Keratinocyte (primary cell): ENCODE measurements at regions not wholly inside any gene's neighbourhood (a gene's known extent, or its start where the extent isn't known, plus 50 kb on each side); places are given as distances from the start of the nearest gene placed in this dataset.

Experiments used
- DNase-seq: peaks from one replicate; pipeline ENCODE4 v3.0.0-alpha.2; 2011; ENCODE audit warnings: low read depth, missing footprints, low spot score
- FAIRE-seq: peaks from 2 replicates; lab custom pipeline; 2011; peaks lifted over from hg19 to GRCh38; lab: Jason Lieb, UNC
- H2AFZ ChIP-seq: 2 replicates; pipeline ENCODE4 v1.6.0; 2012; ENCODE audit warnings: low read length, control low read depth, inconsistent platforms; ENCODE audit not compliant: control insufficient read depth
- H3K27ac ChIP-seq: 2 replicates; pipeline ENCODE4 v1.5.1; 2011; ENCODE audit warnings: low read length; ENCODE audit not compliant: control insufficient read depth, insufficient read depth
- H3K27me3 ChIP-seq: 3 replicates; pipeline ENCODE4 v1.6.0; 2011; ENCODE audit warnings: low read length; ENCODE audit not compliant: control insufficient read depth, insufficient read depth; ENCODE audit errors: extremely low read depth
- H3K36me3 ChIP-seq, 2 experiments: 2 replicates in 1 of 2; 3 replicates in 1 of 2; pipeline ENCODE4 v1.5.1; 2011; ENCODE audit warnings: low read length in 2 of 2, mild to moderate bottlenecking in 1 of 2; ENCODE audit not compliant: control insufficient read depth in 2 of 2, insufficient read depth in 2 of 2; ENCODE audit errors: extremely low read depth in 1 of 2
- H3K4me1 ChIP-seq: 3 replicates; pipeline ENCODE4 v1.5.1; 2011; ENCODE audit warnings: low read length; ENCODE audit not compliant: control insufficient read depth, insufficient read depth; ENCODE audit errors: extremely low read depth
- H3K4me2 ChIP-seq: 3 replicates; pipeline ENCODE4 v1.6.0; 2011; ENCODE audit warnings: low read depth, low read length; ENCODE audit not compliant: control insufficient read depth, insufficient read depth; ENCODE audit errors: extremely low read depth
- H3K4me3 ChIP-seq, 3 experiments: fragments of 200-600 bp in 1 of 3; sonication (generic) in 1 of 3; 2 replicates in 2 of 3; 3 replicates in 1 of 3; pipeline ENCODE4 v1.5.1; 2011 to 2016; ENCODE audit warnings: low read length in 3 of 3, mild to moderate bottlenecking in 3 of 3, control low read depth in 2 of 3, inconsistent platforms in 1 of 3, low read depth in 1 of 3, mixed read lengths in 1 of 3, mixed run types in 1 of 3, moderate library complexity in 1 of 3; ENCODE audit not compliant: control insufficient read depth in 2 of 3, insufficient read depth in 2 of 3; ENCODE audit errors: extremely low read depth in 1 of 3
- H3K79me2 ChIP-seq: 2 replicates; pipeline ENCODE4 v1.6.0; 2012; ENCODE audit warnings: low read length; ENCODE audit not compliant: control insufficient read depth, insufficient read depth
- H3K9ac ChIP-seq: 3 replicates; pipeline ENCODE4 v1.6.0; 2011; ENCODE audit warnings: low read length; ENCODE audit not compliant: control insufficient read depth, insufficient read depth; ENCODE audit errors: extremely low read depth
- H3K9me1 ChIP-seq: 3 replicates; pipeline ENCODE4 v1.6.0; 2011; ENCODE audit warnings: low read length; ENCODE audit not compliant: control insufficient read depth, insufficient read depth; ENCODE audit errors: extremely low read depth
- H3K9me3 ChIP-seq: 2 replicates; pipeline ENCODE4 v1.5.1; 2012; ENCODE audit warnings: low read depth, low read length; ENCODE audit not compliant: control insufficient read depth
- H4K20me1 ChIP-seq: 3 replicates; pipeline ENCODE4 v1.6.0; 2011; ENCODE audit warnings: low read length; ENCODE audit not compliant: control insufficient read depth, insufficient read depth; ENCODE audit errors: extremely low read depth
- EZH2 ChIP-seq: IDR thresholded peaks from one replicate; pipeline ENCODE4 v1.6.1; 2012; ENCODE audit warnings: inconsistent platforms, mild to moderate bottlenecking, low read length, moderate library complexity
- dilution Hi-C: fragments of 300-500 bp; cut with MboI; formaldehyde crosslinking; loops from one replicate; pipeline ENCODE4 v1.7.0; 2020; ENCODE audit warnings: low sequenced_read_pairs; ENCODE audit not compliant: extremely low pct_ligation_motif_present
- TF ChIP-seq, protein P1 (sequence below), 3 experiments: IDR thresholded peaks in 1 of 3; conservative IDR thresholded peaks in 1 of 3; optimal IDR thresholded peaks in 1 of 3; 2 replicates in 2 of 3; 3 replicates in 1 of 3; pipeline versions ENCODE3 to v1.5.1; 2011; ENCODE audit warnings: low read length in 3 of 3, mild to moderate bottlenecking in 3 of 3, moderate library complexity in 2 of 3, control low read depth in 1 of 3, inconsistent platforms in 1 of 3; ENCODE audit not compliant: insufficient read depth in 2 of 3; ENCODE audit errors: extremely low read depth in 1 of 3

GRCh38 chr22:22746061-22746962, 101.9 kb downstream of the GGTLC2 start:
- H3K4me1 ChIP-seq: no peaks in the 10 kb centered on the region
- no peak for FAIRE-seq
- no peak overlapping the region for H3K4me2 ChIP-seq
- no peaks in the 10 kb centered on the region for H3K9me3 ChIP-seq
- dilution Hi-C loops: no loop called here
- H3K9ac ChIP-seq: no peak overlapping the region
- no peaks in the 10 kb centered on the region for H3K27me3 ChIP-seq
- TF ChIP-seq EZH2: no peak
- TF ChIP-seq, protein P1, sequence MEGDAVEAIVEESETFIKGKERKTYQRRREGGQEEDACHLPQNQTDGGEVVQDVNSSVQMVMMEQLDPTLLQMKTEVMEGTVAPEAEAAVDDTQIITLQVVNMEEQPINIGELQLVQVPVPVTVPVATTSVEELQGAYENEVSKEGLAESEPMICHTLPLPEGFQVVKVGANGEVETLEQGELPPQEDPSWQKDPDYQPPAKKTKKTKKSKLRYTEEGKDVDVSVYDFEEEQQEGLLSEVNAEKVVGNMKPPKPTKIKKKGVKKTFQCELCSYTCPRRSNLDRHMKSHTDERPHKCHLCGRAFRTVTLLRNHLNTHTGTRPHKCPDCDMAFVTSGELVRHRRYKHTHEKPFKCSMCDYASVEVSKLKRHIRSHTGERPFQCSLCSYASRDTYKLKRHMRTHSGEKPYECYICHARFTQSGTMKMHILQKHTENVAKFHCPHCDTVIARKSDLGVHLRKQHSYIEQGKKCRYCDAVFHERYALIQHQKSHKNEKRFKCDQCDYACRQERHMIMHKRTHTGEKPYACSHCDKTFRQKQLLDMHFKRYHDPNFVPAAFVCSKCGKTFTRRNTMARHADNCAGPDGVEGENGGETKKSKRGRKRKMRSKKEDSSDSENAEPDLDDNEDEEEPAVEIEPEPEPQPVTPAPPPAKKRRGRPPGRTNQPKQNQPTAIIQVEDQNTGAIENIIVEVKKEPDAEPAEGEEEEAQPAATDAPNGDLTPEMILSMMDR (optimal IDR thresholded peaks at IDR 0.05 in 1 of 3, IDR thresholded peaks at IDR 0.05 in 1 of 3, conservative IDR thresholded peaks at IDR 0.05 in 1 of 3; ENCODE audit: extremely low read depth in 1 of 3, insufficient read depth in 2 of 3, low read length in 3 of 3): no peak
- no peak overlapping the region for H2AFZ ChIP-seq
- H3K36me3 ChIP-seq: no peaks in the 10 kb centered on the region
- H4K20me1 ChIP-seq: no peaks in the 10 kb centered on the region
- no peak overlapping the region for H3K4me3 ChIP-seq
- no peaks in the 10 kb centered on the region for H3K79me2 ChIP-seq
- H3K9me1 ChIP-seq: no peaks in the 10 kb centered on the region
- no peak overlapping the region for H3K27ac ChIP-seq
- DNase-seq: no peak

DNA sequence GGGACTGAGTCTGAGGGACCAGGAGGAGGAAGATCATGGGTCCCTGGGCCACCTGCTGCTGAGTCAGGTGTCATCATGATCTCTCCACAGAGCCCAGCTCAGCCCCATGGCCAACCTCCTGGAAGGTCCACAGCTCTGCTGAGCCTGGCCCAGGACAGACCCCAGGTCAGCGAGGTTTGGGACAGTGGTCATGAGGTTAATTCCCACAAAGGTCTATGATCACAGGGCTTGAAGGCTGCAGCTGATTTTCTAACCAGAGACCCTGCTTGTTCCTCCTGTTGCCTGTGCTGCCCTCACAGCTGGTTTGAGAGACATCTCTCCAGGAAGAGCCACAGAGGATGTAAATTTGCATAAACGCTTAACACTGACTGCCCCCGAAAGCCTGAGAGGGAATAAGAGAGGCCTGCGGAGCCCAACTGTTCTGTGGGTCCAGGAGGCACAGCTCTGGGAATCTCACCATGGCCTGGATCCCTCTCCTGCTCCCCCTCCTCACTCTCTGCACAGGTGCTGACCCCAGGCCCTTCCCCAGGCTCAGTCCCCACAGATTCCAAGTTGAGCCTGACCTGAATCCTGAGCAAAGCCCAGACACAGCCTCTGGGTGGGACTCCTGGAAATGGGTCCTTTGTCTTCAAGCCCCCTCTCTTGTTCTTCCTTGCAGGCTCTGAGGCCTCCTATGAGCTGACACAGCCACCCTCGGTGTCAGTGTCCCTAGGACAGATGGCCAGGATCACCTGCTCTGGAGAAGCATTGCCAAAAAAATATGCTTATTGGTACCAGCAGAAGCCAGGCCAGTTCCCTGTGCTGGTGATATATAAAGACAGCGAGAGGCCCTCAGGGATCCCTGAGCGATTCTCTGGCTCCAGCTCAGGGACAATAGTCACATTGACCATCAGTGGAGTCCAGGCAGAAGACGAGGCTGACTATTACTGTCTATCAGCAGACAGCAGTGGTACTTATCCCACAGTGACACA, 102.8 kb downstream of the GGTLC2 start:
- DNase-seq (no peak), FAIRE-seq (no peak)
- Histone ChIP-seq H3K9ac (no peak overlapping the region), H3K27ac (no peak overlapping the region), H4K20me1 (no peaks in the 10 kb centered on the region), H3K4me3 (no peak overlapping the region), H3K27me3 (no peaks in the 10 kb centered on the region), H3K36me3 (no peaks in the 10 kb centered on the region), H2AFZ (no peak overlapping the region), H3K9me1 (no peaks in the 10 kb centered on the region), H3K79me2 (no peaks in the 10 kb centered on the region), H3K4me2 (no peak overlapping the region), H3K9me3 (no peaks in the 10 kb centered on the region), H3K4me1 (no peaks in the 10 kb centered on the region)
- dilution Hi-C loops: no loop called here
- TF ChIP-seq EZH2: no peak
- TF ChIP-seq, protein P1 (optimal IDR thresholded peaks at IDR 0.05 in 1 of 3, IDR thresholded peaks at IDR 0.05 in 1 of 3, conservative IDR thresholded peaks at IDR 0.05 in 1 of 3; ENCODE audit: extremely low read depth in 1 of 3, insufficient read depth in 2 of 3, low read length in 3 of 3): no peak
